Activated T-cell treated with anti-CD3 and anti-CD28 coated beads, Interleukin-2, amount 50 U/mL, for 4 hours (primary cell): ENCODE measurements at regions not wholly inside any gene's neighbourhood (a gene's known extent, or its start where the extent isn't known, plus 50 kb on each side); places are given as distances from the start of the nearest gene placed in this dataset.
A peak's percentile ranks its signal among the peaks of the same experiment; 100 is the strongest.
"Not testable (repeated sequence)": the region's sequence is repeated elsewhere in the genome, so short reads cannot be mapped to it uniquely, and the experiment has no call there.

Experiments used
- ATAC-seq, 2 donors: fragments of 200-7000 bp; cut with Tn5 transposase; one replicate each; pipeline ENCODE4 v1.10.0; 2021
- DNase-seq: peaks from one replicate; pipeline ENCODE4 v3.0.0-alpha.2; 2020
- H3K27me3 Mint-ChIP-seq: one replicate; pipeline ENCODE4 v1.8.0; 2021; ENCODE audit warnings: low read depth, mixed read lengths
- H3K36me3 Mint-ChIP-seq: one replicate; pipeline ENCODE4 v1.8.0; 2022; ENCODE audit warnings: mixed read lengths; ENCODE audit not compliant: insufficient read depth
- H3K4me1 Mint-ChIP-seq: one replicate; pipeline ENCODE4 v1.8.0; 2021; ENCODE audit warnings: low read depth, mixed read lengths
- H3K4me3 Mint-ChIP-seq: one replicate; pipeline ENCODE4 v1.8.0; 2021; ENCODE audit warnings: mild to moderate bottlenecking, moderate library complexity, mixed read lengths
- H3K9me3 Mint-ChIP-seq: one replicate; pipeline ENCODE4 v1.8.0; 2021; ENCODE audit warnings: mixed read lengths

DNA sequence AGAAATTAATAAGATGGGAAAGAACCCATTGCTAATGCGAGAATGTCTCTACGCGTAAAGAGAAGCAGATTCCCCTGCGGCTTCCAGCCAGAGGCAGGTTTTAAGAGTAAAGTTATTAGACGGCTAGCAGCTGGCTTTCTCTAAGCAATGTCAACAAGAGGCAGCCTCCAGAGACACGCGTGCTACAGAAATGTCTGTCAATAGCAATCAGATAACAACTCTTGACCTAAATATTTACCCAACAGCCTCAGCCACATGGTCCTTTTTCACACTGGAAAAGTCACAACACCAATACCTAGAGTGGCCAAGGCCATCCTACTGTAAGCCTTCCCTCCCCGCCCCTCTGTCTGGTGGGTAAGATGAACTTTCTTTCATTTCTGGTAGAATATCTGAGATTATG, 146.0 kb upstream of the SFSWAP start:
- Mint-ChIP-seq H3K36me3 (no peaks in the 10 kb centered on the region), H3K4me3 (no peak overlapping the region)

DNA sequence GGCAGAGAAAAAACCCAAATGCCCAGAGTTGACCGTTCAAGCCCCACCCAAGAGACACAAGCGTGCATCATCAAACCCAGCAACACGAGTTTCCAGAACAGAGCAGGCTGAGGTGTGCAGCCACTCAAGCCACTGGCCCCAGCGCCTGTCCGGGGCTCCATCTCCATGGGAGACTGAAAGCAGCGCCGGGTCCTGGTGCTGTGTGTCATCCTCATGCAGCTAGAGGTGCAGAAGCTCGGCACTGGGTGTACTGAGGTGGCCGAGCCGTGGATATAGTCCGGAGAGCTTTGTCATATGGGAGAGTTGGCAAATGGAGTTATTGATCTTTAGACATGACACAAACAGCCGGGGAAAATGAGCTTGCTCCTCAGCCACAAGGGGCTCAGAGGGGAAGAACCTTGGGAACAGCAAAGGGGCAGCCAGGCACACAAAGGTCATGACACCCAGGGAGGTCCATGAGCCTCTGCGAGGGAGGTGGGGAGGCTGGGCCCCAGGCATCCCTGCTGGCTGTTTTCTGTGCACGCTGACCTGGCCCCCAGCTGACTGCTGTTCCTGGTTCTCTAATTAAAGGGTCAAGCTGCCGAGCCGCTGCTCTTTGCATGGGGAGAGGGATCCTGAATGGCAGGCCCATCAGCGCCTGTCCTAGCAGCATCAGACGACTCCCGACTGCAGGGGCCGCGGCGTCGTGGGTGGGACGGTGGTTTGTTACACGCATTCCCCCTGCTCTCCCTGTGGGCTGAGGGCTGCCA, 145.4 kb upstream of the SFSWAP start:
- Mint-ChIP-seq H3K4me1 (no peaks in the 10 kb centered on the region), H3K36me3 (no peaks in the 10 kb centered on the region)
- no peak for ATAC-seq

More for the DNA sequence above, 146.0 kb upstream of the SFSWAP start:
- DNase-seq (no peak), ATAC-seq (no peak)
- Mint-ChIP-seq H3K27me3 (peaks cover 5% of the 10 kb centered on the region), H3K9me3 (no peaks in the 10 kb centered on the region), H3K4me1 (no peaks in the 10 kb centered on the region)

DNA sequence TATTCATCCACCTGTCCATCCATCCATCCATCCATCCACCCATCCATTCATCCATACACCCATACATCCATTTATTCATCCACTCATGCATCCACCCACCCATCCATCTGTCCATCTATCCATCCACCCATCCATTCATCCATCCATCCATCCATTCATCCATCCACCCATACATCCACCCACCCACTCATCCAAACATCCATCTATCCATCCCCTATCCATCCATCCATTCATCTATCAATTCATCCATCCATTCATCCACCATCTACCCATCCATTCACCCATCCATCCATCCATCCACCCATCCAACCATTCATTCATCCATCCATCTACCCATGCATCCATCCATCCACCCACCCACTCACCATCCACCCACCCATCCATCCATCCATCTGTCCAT, 142.6 kb upstream of the SFSWAP start:
- H3K36me3 Mint-ChIP-seq, result no peaks in the 10 kb centered on the region
- peaks cover 8% of the 10 kb centered on the region for H3K27me3 Mint-ChIP-seq
- no peaks in the 10 kb centered on the region for H3K9me3 Mint-ChIP-seq
- DNase-seq (no peak), ATAC-seq (no peak)
- no peak overlapping the region for H3K4me3 Mint-ChIP-seq
- H3K4me1 Mint-ChIP-seq, result no peaks in the 10 kb centered on the region

More for the DNA sequence above, 145.4 kb upstream of the SFSWAP start:
- H3K4me3 Mint-ChIP-seq, result no peak overlapping the region
- no peak for DNase-seq
- H3K27me3 Mint-ChIP-seq, result peaks cover 5% of the 10 kb centered on the region
- H3K9me3 Mint-ChIP-seq, result no peaks in the 10 kb centered on the region

DNA sequence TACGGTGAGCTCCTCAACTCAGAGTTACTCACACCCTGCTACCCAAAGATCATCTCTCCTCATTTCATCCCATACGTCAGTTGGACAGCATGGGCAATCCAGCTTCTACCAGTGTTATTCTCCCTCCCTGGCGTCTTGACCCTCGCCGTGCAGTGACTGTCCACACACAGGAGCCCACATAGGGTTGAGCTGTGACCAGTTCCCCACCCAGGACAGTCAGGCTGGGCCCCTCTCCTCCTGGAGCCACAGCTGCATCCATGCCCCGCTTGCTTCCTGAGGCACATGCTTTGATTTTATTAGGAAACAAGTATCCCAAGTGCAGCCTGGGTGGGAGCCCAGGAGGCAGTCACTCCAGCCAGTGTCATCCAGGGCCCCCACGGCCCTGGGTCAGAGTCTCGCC, 140.3 kb upstream of the SFSWAP start:
- peak in 1 of 2 donors; percentile 30 for ATAC-seq
- no peaks in the 10 kb centered on the region for H3K36me3 Mint-ChIP-seq
- peaks cover 10% of the 10 kb centered on the region for H3K27me3 Mint-ChIP-seq
- no peak overlapping the region for H3K4me3 Mint-ChIP-seq
- H3K4me1 Mint-ChIP-seq, result no peaks in the 10 kb centered on the region
- H3K9me3 Mint-ChIP-seq, result no peaks in the 10 kb centered on the region
- no peak for DNase-seq

DNA sequence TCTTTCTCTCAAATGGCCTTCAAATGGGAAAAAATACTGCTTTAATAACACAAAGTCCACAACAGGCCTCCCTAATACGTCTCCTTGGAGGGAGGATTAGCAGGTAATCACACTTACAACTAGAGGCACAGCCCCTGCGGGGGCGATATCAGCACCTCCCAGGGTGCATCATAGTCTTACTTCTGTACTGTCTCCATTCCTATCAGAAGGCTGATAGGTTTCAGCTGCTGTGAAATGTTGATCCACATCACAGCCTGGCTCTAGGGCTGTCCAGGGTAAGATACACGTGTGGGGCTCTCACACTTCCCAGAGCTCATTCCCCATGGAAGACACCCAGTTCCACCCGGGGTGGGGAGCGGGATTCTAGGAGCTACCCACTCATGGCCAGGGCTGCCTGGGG, 139.1 kb upstream of the SFSWAP start:
- no peaks in the 10 kb centered on the region for H3K4me1 Mint-ChIP-seq
- no peak for ATAC-seq
- H3K9me3 Mint-ChIP-seq, result no peaks in the 10 kb centered on the region
- H3K4me3 Mint-ChIP-seq, result no peak overlapping the region
- no peaks in the 10 kb centered on the region for H3K36me3 Mint-ChIP-seq
- peaks cover 10% of the 10 kb centered on the region for H3K27me3 Mint-ChIP-seq
- DNase-seq, result no peak

DNA sequence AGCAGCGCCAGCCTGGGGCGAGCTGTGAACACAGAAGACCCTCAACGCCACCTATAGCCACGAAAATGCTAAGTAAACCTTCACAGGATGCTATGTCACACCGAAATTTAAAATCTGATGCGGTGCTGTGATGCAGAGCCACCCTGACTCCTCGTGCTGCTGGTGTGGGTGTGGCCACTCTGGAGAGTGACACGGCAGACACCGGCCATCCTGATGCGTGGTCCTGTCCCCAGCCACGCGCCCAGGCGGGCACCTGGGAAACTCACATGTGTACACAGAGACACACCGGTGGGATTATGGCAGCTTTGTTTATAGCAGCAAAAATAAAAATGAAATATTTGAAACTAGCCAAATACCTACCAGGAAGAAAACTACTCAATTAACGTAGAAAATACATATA, 138.3 kb upstream of the SFSWAP start:
- Mint-ChIP-seq H3K36me3 (no peaks in the 10 kb centered on the region), H3K9me3 (no peaks in the 10 kb centered on the region), H3K27me3 (peaks cover 10% of the 10 kb centered on the region), H3K4me3 (no peak overlapping the region), H3K4me1 (no peaks in the 10 kb centered on the region)
- ATAC-seq (no peak), DNase-seq (no peak)

DNA sequence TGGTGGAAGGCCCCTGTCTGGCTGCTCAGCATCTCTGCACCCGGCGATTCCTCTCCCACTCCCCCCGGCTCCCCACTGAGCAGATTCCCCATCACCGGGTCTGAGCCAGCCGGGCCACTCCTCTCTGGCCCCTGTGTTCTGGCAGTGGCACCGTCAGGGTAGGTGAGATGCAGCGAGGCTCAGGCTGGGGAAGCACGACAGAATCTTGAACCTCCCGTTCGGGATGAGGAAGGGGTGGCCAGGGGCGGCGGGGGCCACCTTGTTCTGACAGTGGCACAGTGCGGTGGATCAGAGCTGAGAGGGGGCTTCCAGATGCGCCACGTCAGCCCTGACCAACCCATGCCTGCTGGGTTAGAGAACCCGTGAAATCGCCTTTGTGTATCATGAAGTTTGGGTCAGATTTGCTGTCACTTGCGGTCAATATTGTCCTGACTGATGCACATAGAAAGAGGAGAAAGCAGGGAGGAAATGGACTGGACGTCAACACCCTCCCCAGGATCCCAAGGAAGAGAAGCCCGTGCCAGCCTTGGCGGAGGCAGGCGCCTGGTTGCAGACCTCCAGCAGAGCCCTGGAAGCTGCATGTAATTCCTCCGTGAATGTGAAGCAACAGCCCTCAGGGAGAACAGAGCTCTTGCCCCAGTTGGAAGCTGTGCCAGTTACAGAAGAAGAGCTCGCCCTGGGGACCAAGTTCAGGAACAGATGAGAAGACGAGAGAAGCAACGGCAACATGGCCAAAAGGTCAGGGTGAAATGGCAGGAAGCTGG, 137.1 kb upstream of the SFSWAP start:
- no peaks in the 10 kb centered on the region for H3K4me1 Mint-ChIP-seq
- peaks cover 17% of the 10 kb centered on the region for H3K27me3 Mint-ChIP-seq
- H3K9me3 Mint-ChIP-seq, result no peaks in the 10 kb centered on the region
- no peak for ATAC-seq
- no peak for DNase-seq
- H3K36me3 Mint-ChIP-seq, result no peaks in the 10 kb centered on the region
- H3K4me3 Mint-ChIP-seq, result no peak overlapping the region

DNA sequence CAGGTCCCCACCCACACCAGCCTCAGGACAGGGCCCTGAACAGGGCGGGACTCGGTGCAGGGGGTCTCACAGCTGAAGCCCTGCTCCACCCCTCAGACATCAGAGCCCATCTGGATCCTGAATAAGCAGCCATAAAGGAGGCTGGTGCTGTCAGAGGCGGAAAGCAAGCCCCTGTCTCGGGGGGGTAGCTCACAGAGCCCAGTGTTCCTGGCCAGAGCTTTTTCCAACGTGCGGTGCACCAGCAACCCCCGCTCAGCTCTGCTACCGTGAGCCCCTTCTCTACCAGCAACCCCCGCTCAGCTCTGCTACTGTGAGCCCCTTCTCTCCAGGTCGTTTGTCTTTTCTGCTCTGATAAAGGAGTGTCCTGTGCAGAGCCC, 136.5 kb upstream of the SFSWAP start:
- Mint-ChIP-seq H3K4me3 (no peak overlapping the region), H3K27me3 (peaks cover 16% of the 10 kb centered on the region), H3K9me3 (no peaks in the 10 kb centered on the region)

DNA sequence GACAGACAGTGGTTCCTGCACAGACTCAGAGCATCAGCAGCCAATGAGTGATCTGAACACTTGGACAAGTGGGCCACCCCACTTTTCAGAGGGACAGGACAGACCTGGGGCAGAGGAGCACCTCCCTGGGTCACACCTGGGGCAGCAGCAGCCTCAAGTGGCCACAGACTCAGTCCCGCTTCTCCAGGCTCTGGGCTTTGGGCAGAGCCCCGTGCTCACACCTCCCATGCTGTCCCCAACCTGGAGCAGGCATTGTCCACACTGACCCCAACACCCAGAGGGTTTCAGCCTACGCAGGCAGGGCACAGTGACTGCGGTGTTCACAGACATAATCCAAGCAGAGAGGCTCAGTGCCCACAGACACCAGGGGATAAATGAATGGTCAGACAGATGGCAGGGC, 135.5 kb upstream of the SFSWAP start:
- H3K36me3 Mint-ChIP-seq, result no peaks in the 10 kb centered on the region
- ATAC-seq, result no peak

More for the DNA sequence above, 136.5 kb upstream of the SFSWAP start:
- H3K36me3 Mint-ChIP-seq, result no peaks in the 10 kb centered on the region
- no peaks in the 10 kb centered on the region for H3K4me1 Mint-ChIP-seq
- ATAC-seq (no peak), DNase-seq (no peak)

DNA sequence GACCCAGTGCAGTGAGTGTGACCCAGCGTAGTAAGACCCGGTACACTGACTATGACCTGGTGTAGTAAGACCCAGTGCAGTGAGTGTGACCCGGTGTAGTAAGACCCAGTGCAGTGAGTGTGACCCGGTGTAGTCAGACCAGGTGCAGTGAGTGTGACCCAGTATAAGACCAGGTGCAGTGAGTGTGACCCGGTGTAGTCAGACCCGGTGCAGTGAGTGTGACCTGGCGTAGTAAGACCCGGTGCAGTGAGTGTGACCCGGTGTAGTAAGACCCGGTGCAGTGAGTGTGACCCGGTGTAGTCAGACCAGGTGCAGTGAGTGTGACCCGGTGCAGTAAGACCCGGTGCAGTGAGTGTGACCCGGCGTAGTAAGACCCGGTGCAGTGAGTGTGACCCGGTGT, 134.2 kb upstream of the SFSWAP start:
- not testable (repeated sequence) for H3K9me3 Mint-ChIP-seq, H3K36me3 Mint-ChIP-seq, H3K4me3 Mint-ChIP-seq, ATAC-seq, DNase-seq, H3K4me1 Mint-ChIP-seq
- H3K27me3 Mint-ChIP-seq, result peaks cover 13% of the 10 kb centered on the region

More for the DNA sequence above, 135.5 kb upstream of the SFSWAP start:
- DNase-seq, result no peak
- Mint-ChIP-seq H3K4me3 (no peak overlapping the region), H3K27me3 (peaks cover 16% of the 10 kb centered on the region), H3K4me1 (no peaks in the 10 kb centered on the region), H3K9me3 (no peaks in the 10 kb centered on the region)

DNA sequence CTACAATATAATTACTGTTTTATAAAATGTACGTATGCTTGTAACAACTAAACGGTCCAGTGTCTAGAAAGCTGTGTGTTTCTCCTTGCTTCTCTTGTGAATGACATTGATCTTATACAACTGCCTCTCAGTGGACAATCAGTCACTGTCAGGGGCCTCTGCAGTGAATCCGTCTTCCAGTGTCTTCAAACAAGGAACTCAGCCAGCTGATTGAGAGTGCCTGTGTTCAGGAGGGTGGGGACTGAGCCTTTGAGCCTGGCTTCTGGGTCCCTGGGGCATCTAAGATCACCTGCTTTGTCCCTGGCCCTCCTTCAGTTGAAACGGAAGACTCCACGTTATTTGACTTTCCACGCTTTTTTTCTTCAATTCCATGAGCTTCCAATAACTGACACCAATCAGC, 133.1 kb upstream of the SFSWAP start:
- Mint-ChIP-seq H3K36me3 (no peaks in the 10 kb centered on the region), H3K27me3 (peaks cover 13% of the 10 kb centered on the region), H3K4me3 (no peak overlapping the region), H3K9me3 (no peaks in the 10 kb centered on the region), H3K4me1 (no peaks in the 10 kb centered on the region)
- ATAC-seq (no peak), DNase-seq (no peak)

DNA sequence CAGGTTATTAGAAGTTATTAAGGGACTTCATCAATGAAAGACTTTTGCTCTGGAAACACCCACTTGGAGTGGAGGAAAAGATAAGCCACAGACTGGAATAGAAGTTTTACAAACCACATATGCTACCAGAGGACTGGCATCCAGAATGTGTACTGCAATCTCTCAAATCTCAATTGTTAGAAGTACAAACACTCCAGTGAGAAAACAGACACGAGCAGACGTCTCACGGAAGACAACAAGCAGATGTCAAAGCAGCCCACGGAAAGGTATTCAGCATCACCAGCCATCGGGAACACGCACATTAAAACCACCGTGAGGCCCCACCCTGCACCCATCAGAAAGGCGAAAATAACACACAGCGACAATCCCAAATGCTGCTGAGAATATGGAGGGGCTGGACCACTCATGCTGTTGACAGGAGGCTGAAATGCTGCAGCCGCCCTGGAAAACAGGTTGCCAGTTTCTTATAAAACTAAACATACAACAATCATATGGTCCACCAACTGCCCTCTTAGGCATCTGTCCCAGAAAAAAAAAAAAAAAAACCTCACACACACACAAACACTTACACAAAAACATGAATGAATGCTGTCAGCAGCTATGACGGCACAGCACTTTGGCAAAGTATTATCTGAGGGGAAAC, 131.9 kb upstream of the SFSWAP start:
- Mint-ChIP-seq H3K27me3 (peaks cover 11% of the 10 kb centered on the region), H3K9me3 (no peaks in the 10 kb centered on the region), H3K36me3 (no peaks in the 10 kb centered on the region), H3K4me3 (no peak overlapping the region), H3K4me1 (no peaks in the 10 kb centered on the region)
- ATAC-seq (no peak), DNase-seq (no peak)

DNA sequence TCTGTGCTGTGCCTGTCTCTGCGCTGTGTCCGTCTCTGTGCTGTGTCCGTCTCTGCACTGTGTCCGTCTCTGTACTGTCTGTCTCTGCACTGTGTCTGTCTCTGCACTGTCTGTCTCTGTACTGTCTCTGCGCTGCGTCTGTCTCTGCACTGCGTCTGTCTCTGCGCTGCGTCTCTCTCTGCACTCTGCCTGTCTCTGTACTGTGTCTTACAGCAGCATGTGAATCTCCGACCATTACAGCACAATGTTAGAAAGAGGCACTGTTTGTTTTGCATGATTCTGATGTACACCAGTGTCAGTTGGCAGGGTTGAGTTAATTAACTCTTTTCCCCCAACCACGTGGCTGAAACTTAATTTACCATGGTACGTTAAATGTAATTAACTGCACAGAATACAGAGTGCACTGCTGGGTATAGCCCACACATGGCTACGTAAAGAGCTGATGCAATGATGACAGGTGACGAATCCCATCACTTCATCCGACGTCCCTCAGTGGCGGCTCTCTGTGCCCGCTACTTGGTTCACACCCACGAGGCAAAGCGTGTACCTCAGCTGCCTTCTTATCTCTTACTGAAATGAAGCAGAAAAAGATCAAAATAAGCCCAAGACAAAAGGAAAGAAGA, 127.7 kb upstream of the SFSWAP start:
- Mint-ChIP-seq H3K36me3 (no peaks in the 10 kb centered on the region), H3K9me3 (no peaks in the 10 kb centered on the region), H3K27me3 (peaks cover 9% of the 10 kb centered on the region), H3K4me1 (no peaks in the 10 kb centered on the region), H3K4me3 (no peak overlapping the region)
- ATAC-seq (no peak), DNase-seq (no peak)

DNA sequence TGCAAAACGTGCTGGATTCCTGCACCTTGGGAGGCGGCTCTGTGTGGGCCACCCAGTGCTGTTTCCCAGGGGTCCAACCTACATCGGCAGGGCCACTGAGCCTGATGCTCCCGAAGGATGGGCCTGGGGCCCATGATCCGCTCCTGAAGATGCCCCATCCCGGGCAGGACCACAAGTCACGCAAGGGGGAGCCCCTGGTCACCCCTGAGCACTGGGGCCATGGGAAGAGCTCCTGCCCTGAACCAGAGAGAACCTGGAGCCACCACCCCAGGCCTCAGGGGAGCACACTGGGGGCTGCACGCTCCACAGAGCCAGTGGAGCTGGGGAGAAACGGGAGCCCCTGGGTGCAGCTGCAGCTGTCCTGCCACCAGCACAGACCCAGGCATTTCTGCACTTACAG, 124.6 kb upstream of the SFSWAP start:
- ATAC-seq (no peak), DNase-seq (no peak)
- H3K36me3 Mint-ChIP-seq, result no peaks in the 10 kb centered on the region
- no peaks in the 10 kb centered on the region for H3K9me3 Mint-ChIP-seq
- H3K4me1 Mint-ChIP-seq, result no peaks in the 10 kb centered on the region
- H3K27me3 Mint-ChIP-seq, result peaks cover 1% of the 10 kb centered on the region
- H3K4me3 Mint-ChIP-seq, result no peak overlapping the region
